ENCODE measurements at regions not wholly inside any gene's neighbourhood (a gene's known extent, or its start where the extent isn't known, plus 50 kb on each side); places are given as distances from the start of the nearest gene placed in this dataset.

DNA sequence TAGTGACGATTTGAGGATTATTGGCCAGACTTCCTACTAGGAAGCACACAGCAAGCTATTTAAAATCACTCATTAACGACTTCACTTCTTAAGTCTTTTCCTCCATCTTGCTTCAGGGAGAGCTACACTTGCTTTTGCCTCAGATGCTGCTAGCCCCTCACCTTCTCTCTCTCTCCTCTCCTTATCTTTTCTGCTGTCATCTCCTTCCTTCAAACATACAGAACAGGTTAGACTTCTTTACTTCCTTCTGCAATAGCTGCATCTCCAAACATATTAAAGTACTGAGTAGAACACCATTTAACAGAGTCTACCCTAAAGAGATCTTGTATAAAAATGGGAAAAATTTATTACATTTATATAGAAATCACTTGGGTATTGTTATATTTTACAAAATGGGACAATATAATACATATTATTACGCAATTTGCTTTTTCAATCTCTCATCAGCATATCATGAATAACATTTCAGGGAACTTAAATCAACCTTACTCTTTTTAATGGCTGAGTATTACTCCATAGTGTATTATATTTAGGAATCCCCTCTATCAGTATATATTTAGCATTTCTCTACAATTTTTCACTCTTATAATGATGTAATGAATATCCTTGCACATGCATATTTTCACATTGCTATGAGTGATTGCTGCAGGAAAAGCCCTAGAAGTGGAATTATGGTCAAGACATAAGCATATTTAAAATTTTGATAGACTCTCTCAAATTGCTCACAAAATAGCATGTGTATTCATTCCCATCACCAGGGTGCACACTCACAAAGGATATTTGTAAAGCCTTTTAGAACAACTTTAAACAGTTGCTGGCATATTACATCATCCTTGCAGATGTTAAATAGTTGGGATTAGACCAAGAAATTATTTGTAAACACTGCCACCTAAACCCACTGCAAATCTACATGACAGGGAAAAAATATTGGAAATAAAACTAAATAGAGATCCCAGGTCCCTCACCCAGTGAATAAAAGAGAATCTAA lies 164.5 kb upstream of the NFIB start:
- TF ChIP-seq, protein P1, sequence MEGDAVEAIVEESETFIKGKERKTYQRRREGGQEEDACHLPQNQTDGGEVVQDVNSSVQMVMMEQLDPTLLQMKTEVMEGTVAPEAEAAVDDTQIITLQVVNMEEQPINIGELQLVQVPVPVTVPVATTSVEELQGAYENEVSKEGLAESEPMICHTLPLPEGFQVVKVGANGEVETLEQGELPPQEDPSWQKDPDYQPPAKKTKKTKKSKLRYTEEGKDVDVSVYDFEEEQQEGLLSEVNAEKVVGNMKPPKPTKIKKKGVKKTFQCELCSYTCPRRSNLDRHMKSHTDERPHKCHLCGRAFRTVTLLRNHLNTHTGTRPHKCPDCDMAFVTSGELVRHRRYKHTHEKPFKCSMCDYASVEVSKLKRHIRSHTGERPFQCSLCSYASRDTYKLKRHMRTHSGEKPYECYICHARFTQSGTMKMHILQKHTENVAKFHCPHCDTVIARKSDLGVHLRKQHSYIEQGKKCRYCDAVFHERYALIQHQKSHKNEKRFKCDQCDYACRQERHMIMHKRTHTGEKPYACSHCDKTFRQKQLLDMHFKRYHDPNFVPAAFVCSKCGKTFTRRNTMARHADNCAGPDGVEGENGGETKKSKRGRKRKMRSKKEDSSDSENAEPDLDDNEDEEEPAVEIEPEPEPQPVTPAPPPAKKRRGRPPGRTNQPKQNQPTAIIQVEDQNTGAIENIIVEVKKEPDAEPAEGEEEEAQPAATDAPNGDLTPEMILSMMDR (IDR thresholded peaks at IDR 0.05), result peak; percentile 23
- Mint-ChIP-seq H3K4me1 (ENCODE audit: unreplicated experiment) (peaks cover 12% of the 10 kb centered on the region), H3K4me3 (ENCODE audit: unreplicated experiment) (no peak overlapping the region), H3K9me3 (ENCODE audit: unreplicated experiment) (no peaks in the 10 kb centered on the region), H3K27ac (ENCODE audit: unreplicated experiment) (peak overlapping the region; percentile 15), H3K36me3 (ENCODE audit: unreplicated experiment) (no peaks in the 10 kb centered on the region), H3K27me3 (ENCODE audit: unreplicated experiment) (peaks cover 3% of the 10 kb centered on the region)
- no peak for DNase-seq (ENCODE audit: extremely low spot score, unreplicated experiment)

DNA sequence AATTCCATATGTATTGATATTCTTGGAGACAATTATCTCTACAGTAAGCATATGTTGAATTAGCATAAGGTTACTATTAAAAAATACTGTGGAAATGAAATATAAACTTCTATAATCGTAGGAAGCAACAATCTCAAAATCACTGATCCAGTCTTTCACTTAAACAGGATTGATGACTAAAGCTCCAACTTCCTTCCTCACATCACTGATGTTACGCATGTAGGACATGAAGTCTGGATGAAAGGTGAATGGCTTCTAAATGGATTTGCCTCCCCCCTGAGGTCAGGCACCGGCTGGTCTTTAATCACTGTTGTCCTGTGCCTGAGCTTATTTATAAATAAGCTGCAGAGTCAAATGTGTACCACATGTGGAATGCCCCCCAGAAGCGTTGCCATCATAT lies 157.1 kb upstream of the NFIB start:
- DNase-seq (ENCODE audit: extremely low spot score, unreplicated experiment), result no peak
- Mint-ChIP-seq H3K4me1 (ENCODE audit: unreplicated experiment) (peaks cover 1% of the 10 kb centered on the region), H3K27me3 (ENCODE audit: unreplicated experiment) (peaks cover 35% of the 10 kb centered on the region), H3K27ac (ENCODE audit: unreplicated experiment) (no peak overlapping the region), H3K4me3 (ENCODE audit: unreplicated experiment) (no peak overlapping the region), H3K36me3 (ENCODE audit: unreplicated experiment) (no peaks in the 10 kb centered on the region), H3K9me3 (ENCODE audit: unreplicated experiment) (no peaks in the 10 kb centered on the region)
- TF ChIP-seq, protein P1 (IDR thresholded peaks at IDR 0.05), result no peak

GRCh38 chr9:14467675-14468374 lies 153.9 kb upstream of the NFIB start:
- Mint-ChIP-seq H3K4me3 (ENCODE audit: unreplicated experiment) (no peak overlapping the region), H3K4me1 (ENCODE audit: unreplicated experiment) (no peaks in the 10 kb centered on the region), H3K27me3 (ENCODE audit: unreplicated experiment) (peaks cover 42% of the 10 kb centered on the region), H3K9me3 (ENCODE audit: unreplicated experiment) (no peaks in the 10 kb centered on the region), H3K36me3 (ENCODE audit: unreplicated experiment) (no peaks in the 10 kb centered on the region), H3K27ac (ENCODE audit: unreplicated experiment) (no peak overlapping the region)
- TF ChIP-seq, protein P1 (IDR thresholded peaks at IDR 0.05), result no peak
- DNase-seq (ENCODE audit: extremely low spot score, unreplicated experiment), result no peak

DNA sequence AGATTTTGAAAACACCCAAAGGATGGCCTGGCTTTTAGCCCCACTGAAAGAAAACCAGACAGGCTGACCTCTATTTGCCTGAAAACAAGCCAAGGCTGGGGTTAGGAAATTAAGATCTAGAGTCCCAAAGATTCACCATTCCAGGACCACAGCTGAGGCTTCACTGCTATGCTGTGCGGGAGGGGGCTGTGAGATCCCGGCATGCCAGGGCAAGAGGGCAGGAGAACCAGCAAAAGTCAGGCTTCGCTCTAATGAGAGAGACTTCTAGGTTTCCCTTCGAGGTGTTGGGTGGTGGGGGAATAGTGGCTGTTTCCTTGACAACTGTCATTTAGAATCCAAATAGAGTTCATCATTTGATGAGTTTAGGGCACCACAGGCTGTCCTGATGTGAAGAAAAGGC lies 152.9 kb upstream of the NFIB start:
- Mint-ChIP-seq H3K27ac (ENCODE audit: unreplicated experiment) (no peak overlapping the region), H3K4me1 (ENCODE audit: unreplicated experiment) (no peaks in the 10 kb centered on the region), H3K27me3 (ENCODE audit: unreplicated experiment) (peaks cover 38% of the 10 kb centered on the region), H3K9me3 (ENCODE audit: unreplicated experiment) (no peaks in the 10 kb centered on the region), H3K4me3 (ENCODE audit: unreplicated experiment) (no peak overlapping the region), H3K36me3 (ENCODE audit: unreplicated experiment) (no peaks in the 10 kb centered on the region)
- TF ChIP-seq, protein P1 (IDR thresholded peaks at IDR 0.05), result no peak
- no peak for DNase-seq (ENCODE audit: extremely low spot score, unreplicated experiment)

DNA sequence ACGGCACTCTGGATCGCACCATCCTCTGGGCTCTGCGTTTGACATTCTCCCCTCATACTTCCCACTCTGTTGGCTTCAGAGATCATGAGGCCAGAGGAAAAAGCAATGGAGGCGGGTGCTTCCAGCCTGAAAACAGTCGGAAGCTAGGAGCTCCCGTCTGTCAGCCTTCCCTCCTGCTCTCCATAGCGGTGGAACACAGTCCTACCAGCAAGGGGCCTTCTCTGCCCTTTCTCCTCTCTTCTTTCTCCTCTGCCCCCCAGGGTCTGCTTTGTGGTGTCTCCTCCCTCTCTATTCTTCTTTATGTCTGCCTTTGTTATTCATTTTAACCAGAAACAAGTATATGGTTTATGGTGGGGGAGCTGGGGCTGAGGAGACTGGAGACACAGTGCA lies 152.5 kb upstream of the NFIB start:
- Mint-ChIP-seq H3K4me1 (ENCODE audit: unreplicated experiment) (no peaks in the 10 kb centered on the region), H3K4me3 (ENCODE audit: unreplicated experiment) (no peak overlapping the region), H3K9me3 (ENCODE audit: unreplicated experiment) (no peaks in the 10 kb centered on the region), H3K27me3 (ENCODE audit: unreplicated experiment) (peaks cover 41% of the 10 kb centered on the region), H3K27ac (ENCODE audit: unreplicated experiment) (no peak overlapping the region), H3K36me3 (ENCODE audit: unreplicated experiment) (no peaks in the 10 kb centered on the region)
- no peak for DNase-seq (ENCODE audit: extremely low spot score, unreplicated experiment)
- TF ChIP-seq, protein P1 (IDR thresholded peaks at IDR 0.05), result no peak
